Hematopoietic multipotent progenitor cell treated with erythropoietin and hydrocortisone succinate and interleukin-3 and kit ligand, for 17 days (in vitro differentiated cells): ENCODE measurements at regions not wholly inside any gene's neighbourhood (a gene's known extent, or its start where the extent isn't known, plus 50 kb on each side); places are given as distances from the start of the nearest gene placed in this dataset.
"Not testable (repeated sequence)": the region's sequence is repeated elsewhere in the genome, so short reads cannot be mapped to it uniquely, and the experiment has no call there.

Experiments used
- DNase-seq: peaks from one replicate; pipeline ENCODE4 v3.0.0-alpha.2; 2015; ENCODE audit warnings: low spot score

DNA sequence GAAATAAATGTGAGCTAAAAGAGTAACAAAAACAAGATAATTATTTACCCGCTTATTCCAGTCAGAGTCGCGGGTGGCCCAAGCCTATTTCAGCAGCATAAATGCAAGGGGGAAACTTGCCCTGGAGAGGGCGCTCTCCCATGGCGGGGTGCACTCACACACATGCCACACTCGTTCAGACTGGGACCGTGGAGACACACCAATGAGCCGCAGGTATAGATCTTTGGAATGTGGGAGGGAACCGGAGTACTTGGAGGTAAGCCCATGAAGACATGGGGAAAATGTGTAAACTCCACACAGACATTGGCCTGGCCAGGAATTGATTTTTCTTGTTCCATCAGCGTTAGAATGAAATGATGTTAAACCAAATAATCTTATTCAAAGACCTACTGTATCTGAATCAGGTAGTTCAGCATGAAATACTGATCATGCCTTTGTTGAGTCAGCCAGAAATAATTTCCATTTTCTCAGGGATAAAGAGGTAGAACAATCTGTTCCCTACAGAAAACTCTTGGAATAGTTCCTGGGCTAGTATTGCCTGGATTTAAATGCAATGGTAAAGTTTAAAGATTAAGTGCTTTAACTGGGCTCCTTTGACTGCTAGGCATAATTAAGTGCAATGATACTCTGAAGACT is 191.5 kb downstream of the MCHR2 start:
- no peak for DNase-seq

DNA sequence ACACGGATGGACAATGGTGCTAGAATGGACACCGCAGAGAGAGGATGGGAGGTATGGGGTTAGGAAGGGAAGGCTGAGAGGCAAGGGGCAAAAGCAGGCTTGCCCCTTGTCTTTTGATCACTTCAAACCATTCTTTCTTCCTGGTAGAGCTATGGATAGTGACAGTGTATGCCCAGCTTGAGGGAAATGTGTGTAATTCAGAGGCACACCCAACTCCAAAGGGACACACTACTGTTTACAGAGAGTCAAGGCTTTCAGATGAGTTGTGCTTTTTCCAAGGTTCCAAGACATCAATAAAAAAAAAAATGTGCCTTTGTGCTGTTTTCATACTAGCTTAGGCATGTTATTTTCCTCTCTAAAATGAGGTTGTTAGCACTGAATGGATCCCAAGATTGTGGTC is 185.0 kb downstream of the MCHR2 start:
- DNase-seq, result no peak

DNA sequence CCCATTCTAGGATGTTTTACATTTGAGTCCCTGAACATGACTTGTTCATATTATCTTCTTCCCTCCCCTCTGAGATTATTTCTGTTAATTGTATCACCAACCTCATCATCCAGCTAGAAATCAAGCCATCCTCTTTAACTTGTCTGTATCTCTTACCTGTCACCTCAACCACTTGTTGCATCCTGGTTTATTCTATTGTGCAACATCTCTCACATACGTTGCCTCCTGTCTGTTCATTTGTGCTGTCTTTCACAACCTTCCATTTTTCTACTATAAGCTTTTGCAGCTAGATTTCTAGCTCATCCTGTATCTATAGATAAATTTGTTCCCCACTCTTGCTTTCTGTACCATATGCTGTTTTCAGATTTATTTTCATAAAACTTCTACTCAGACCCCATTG is 183.7 kb downstream of the MCHR2 start:
- DNase-seq, result no peak

DNA sequence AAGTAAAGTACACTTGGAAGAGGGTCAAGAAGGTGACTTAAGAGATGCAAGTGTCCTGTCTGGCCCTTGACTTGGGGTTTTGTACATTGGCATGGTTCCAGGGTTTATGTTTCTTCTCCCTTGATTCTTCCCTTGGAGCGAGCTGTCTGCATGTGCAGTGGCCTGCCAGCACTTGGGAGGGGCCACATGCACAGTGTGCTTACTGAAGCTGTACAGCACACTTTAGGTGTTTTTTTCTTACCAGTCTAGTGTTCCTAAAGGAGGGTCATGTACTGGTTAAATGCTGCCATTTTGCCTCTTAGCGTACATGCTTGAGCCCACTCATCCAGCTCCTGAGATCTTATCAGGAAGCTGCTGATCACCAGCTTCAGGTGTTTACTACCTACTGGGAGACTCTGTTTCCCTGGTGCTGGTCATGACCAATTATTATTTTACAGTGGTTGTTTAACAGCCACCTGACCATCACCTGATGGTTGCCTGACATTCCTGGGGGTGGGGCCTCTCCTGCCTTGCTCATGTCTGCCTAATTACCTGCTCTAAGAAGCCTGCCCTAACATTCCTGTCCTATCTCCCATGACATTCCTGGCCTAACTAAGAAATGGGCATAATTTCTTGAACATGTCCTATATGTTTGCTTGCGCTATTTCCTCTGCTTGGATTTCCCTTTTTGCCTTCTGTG is 182.9 kb downstream of the MCHR2 start:
- no peak for DNase-seq

DNA sequence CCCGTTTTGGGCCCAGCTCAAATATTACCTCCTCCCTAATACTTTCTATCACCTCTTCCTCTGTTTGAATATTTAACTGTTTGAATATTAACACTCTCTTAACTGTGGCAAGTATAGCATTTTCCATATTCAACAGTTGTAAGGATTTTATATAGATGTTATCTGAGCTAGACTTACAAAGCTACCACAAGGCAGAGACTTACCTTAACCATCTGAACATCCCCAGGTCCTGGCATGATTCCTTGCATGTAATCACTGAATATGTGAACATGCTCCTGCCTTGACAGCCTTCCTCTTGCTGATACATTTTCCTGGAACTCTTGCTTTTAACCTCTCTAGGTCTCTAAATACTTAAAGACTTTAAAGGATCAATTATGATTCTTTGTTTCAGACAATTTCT is 182.4 kb downstream of the MCHR2 start:
- DNase-seq, result no peak

DNA sequence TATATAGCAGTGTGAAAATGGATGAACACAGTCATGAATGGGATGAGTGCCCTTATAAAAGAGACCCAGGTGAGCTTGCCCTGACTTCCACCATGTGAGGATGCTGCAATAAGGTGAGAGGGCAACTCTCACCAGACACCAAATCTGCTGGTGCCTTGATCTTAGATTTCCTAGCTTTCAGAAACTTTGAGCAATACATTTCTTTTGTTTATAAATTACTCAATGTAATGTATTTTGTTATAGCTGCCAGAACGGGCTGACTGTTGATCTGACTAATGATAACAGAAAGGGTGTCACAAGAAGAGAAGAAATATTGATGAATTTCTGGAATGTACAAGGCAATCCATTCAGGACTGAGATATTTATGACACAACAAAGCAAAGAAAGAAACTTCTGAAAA is 180.5 kb downstream of the MCHR2 start:
- DNase-seq, result no peak

DNA sequence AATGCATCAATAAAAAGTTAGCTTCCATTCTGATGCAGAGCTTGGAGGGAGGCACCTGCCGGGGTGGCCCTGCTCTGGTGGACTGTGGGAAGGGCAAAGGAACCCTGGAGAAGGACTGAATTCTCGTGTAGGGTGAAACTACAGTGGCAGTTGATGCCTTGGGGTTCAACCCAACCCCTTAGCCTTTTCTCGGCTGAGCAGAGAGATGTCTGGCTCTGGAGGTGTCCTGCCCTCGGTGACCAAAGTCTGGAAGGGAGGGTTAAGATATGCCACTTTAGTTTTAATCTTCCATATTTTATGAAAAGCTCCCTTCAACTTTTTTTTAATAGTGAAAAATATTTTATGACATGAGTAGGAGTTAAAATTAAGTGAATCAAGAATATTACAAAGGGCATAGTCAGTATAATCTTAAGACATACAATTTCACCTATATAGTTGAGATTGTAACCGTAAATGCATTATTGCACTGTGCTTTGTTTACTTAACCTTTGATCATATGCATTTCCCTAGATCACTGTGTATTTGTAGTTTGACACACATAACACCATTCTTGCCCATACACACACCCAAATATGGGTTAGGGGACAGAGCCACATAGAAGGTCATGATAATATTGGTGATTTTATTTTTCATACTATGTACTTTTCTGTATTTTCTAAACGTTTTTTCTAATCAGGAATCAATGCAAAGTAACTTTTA is 179.6 kb downstream of the MCHR2 start:
- DNase-seq, result no peak

DNA sequence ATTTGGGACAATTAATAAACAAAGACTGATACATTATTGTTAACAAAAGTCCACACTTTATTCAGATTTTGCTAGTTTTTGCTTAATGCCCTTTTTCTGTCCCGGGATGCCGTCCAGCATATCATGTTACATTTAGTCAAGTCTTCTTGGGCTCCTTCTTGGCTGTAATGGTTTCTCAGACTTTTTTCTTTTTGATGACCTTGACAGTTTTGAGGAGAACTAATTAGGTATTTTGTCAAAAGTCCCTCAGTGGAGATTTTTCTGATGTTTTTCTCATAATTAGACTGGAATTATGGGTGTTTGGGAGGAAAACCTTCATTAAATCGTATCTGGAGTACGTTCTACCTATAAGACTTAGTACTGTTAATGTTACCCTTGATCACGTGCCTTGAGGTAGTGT is 177.2 kb downstream of the MCHR2 start:
- DNase-seq, result no peak

DNA sequence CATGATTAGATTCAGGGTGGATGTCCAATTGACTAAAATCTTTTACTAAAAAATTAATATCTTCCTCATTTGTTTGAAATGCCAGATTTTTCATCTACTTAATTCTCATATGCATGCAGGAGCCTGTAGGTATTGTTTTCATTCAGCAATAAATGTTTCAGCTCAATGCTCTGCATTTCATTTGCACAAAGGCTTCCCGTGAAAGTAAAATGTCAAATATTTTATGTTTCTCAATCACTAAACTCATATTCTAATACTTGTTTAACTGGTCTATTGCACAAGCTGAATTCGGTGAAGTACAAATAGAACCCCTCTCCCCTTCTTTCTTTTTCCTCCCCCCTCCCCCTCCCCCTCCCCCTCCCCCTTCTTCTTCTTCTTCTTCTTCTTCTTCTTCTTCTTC is 175.9 kb downstream of the MCHR2 start:
- no peak for DNase-seq

DNA sequence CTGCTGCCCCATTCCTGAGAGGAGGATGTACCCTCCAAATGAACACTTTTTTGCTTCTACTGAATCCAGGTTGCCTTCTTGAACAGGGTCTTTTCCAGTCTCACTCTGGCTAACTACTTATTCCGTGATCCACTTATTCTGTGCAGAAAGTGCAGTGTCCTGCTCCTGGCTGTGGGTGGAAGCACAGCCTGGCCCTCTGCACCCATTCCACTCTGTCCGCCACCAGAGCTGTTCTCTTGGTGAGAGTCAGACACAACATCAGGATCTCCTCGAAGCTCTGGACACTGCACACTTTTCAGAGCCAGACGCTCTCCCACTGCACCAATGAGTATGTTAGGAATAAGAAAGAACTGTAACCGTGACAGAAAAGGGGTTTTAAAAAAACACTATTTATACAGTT is 174.2 kb downstream of the MCHR2 start:
- DNase-seq, result no peak

DNA sequence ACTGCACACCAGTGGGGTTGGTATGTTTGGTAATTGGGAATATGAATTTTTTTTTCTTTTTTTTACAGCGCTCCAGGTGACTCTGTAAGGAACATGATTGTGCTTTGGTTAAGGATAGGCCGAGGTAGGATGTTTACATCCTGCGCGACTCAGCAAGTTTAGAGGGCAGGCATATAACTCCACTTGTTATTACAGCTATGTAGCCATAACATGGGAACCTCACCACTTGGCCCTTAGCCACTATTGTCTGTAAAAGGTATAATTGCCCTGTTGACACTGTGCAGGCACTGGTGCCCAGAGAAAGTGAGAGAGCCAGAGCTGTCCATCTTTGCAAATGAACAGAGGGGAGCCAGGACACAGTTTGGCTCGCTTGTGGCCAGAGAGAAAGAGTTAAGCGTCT is 172.9 kb downstream of the MCHR2 start:
- no peak for DNase-seq

DNA sequence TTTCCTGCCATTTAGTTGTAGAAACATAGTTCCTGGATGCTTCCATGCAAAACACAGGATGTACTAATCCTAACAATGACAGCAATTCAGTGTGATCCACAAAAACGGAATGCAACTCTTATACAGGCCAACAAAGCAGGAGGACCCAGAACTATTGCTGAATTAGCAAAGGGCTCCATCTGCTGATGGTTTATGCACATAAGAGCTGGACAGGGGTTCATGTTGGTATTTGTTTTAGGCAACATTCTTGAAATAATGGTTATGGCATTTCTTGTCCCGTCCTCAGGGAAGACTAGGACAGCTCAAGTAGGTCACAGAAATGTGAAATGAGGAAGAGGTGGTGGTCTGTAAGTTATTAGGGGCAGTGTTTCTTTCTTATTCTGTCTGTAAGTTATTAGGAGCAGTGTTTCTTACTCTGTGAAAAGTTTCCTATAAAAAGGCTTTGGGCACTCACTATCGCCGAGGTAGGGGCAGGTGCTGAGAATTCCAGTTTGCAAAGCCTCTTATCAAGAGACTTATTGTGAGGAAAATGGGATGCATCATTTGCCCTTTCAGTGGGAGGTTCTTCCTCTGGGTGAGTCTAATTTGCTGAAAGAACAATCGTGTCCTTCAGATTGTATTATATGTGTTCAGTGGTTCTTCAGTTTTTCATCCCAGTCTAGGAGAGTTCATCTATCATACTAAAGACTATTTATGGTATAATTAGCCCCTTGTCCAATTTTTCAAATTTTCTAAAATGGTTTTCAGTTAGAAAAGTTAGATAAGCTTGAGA is 171.1 kb downstream of the MCHR2 start:
- peak; percentile 19 for DNase-seq

DNA sequence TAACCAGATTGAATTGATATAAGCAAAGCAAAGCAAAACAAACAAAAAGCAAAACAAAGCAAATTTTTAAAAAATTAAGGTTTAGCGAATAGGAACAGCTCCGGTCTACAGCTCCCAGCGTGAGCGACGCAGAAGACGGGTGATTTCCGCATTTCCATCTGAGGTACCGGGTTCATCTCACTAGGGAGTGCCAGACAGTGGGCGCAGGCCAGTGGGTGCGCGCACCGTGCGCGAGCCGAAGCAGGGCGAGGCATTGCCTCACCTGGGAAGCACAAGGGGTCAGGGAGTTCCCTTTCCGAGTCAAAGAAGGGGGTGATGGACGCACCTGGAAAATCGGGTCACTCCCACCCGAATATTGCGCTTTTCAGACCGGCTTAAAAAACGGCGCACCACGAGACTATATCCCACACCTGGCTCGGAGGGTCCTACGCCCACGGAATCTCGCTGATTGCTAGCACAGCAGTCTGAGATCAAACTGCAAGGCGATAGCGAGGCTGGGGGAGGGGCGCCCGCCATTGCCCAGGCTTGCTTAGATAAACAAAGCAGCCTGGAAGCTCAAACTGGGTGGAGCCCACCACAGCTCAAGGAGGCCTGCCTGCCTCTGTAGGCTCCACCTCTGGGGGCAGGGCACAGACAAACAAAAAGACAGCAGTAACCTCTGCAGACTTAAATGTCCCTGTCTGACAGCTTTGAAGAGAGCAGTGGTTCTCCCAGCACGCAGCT is 170.3 kb downstream of the MCHR2 start:
- not testable (repeated sequence) for DNase-seq

DNA sequence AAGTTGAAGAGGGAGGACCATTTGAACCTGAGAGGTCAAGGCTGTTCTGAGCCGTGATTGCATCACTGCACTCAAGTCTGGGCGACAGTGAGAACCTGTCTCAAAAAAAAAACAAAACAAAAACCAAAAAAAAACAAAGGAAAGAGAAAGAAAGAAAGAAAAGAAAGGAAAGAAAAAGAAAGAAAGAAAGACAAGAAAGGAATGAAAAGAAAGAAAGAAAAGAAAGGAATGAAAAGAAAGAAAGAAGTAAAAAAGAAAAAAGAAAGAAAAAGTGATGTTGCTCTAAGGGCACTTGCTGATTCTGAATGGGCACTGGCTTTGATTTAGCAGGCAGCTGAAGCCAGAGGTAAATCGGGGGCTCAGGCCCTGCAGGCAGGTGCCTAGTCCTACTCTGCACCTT is 161.0 kb downstream of the MCHR2 start:
- no peak for DNase-seq

DNA sequence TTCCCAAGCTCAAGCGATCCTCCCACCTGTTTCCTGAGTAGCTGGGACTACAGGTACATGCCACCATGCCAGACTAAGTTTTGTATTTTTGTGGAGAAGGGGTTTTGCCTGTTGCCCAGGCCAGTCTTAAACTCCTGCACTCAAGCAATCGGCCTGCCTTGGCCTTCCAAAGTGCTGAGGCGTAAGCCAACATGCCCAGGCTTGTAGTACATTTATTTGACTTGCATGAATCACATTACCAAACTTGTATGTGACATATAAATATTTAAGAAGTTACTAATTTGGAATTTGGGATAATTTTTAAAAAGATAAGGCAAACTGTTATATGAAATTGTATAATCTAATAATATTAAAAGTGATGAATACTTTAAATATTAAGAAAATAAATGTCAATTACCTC is 157.6 kb downstream of the MCHR2 start:
- DNase-seq, result no peak

DNA sequence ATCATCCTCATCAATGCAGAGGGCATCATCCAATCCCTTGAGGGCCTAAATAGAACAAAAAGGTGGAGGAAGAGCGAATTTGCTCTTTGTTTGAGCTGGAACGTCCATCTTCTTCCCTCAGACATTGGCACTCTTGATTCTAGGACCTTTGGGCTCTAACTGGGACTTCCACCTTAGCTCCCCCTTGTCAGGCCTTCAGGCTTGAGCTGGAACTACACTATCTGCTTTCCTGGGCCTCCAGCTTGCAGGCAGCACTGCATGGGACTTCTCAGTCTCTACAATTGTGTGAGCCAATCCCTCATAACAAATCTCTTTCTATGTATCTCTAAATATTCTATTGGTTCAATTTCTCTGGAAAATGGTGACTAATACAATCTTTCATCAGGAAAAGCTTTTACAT is 155.4 kb downstream of the MCHR2 start:
- DNase-seq, result no peak

DNA sequence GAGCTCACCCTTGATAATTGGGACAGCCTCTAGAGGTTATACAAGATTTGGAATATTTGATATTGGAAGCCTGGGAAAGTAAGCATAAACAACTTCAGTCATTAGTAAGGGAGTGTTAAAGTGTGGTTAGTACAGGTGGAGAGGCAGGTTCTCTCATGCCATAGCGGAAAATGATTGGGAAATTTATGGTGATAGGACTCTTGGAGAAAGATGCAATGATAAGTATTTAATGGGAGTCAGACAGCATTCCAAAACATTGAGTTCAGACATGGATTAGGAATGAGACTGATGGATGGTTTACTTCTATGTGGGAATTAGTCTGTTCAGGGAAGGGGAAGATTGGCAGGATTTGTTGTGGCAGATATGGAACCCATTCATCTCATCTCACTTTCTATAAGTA is 152.7 kb downstream of the MCHR2 start:
- no peak for DNase-seq

DNA sequence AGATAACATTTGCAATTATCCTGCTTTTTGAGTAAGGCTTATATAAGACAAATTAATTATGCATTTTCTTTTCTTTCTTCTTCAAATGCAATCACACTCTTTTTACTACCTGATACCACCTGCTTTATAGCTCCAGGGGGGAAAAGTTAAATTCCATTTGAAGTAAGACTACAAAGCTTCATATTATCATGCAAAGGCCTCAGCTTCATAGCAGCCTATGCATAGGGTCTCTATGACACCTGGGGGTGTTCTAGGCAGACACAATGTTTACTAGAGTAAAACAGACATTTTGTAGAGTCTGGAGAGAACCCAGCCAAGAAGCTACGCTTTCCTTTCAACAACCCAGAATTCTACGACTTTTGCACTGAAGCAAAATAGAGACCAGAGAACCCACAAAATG is 148.0 kb downstream of the MCHR2 start:
- DNase-seq, result no peak

DNA sequence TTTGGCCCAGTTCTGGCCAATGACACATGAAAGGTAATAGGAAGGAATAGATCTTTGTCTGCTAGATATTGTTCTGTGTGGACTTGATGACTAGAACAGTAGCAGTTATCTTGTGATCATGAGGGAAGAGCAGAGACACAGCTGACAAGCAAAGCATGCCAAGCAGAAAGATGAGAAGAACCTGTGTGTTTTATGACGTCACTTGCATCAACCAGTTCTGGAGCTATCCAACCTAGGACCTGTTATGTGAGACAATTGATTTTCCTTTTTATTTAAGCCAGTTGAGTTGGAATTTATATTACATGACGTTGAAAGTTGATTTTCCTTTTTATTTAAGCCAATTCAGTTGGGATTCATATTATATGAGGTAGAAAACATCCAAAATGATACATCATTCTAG is 143.2 kb downstream of the MCHR2 start:
- no peak for DNase-seq

DNA sequence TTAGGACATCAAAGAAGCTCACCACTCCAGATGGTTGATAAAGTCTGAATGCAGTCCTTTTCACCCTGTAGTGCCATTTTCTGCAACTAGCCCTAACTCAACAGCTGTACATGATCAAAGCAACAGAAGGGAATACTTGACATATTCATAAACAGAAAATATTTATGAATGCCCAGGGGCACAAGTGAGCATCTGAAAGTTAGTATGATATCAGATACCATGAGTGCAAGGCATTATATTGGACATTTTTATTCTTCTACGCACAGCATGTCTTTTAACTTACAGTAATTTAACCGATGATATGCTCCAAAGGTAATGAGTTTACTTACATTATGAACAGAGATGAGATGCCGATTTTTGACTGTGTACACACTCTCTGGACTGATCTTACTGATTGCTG is 142.0 kb downstream of the MCHR2 start:
- DNase-seq, result no peak

DNA sequence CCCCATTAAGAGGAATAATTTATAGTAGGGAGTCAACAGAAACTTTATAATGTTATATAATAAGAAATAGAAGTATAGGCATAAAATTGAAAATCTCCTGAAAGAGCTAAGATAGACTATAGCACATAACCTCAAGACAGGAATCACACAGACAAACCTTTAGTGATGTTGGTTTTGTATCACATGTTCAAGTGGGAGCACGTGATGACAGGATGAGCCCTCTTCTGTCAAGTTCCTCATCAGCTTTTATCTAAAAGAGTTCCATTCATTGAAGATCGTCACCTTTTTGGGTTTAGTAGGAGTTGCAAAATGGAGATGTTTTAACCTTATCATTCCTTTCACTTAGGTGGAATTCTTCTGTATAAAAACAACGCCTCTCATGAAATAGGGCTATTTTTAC is 127.0 kb downstream of the MCHR2 start:
- DNase-seq, result no peak

DNA sequence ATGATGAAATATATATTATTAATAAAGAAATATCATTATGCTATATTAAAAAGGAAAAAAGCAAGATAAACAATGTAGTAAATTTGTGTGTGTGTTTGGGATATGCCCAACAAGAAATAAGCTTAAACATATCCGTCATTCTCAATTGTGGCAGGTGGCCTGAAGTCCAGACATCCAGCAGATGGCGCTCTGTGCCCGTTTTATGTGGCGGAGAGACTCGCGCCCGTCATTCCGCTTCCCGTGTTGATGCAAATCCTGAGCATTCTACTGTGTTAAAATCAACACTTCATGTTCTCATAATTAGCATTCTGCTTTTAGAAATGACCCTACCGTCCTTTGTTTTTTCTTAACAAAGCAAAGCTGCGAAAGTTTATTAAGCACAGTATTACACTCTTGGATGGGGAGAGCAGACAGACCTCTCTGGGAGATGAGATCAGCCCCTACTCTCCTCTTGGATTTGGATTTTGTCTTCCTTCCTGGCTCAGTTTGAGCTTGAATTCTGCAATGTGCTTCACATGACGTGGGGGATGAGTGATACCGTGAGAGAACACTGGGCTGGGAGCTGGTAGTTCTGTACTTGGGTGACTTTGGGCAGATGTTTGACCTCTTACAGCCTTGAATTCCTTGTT is 125.8 kb downstream of the MCHR2 start:
- DNase-seq, result peak; percentile 68
